HG03025 (cell line): ENCODE measurements at regions not wholly inside any gene's neighbourhood (a gene's known extent, or its start where the extent isn't known, plus 50 kb on each side); places are given as distances from the start of the nearest gene placed in this dataset.
"Not testable (repeated sequence)": the region's sequence is repeated elsewhere in the genome, so short reads cannot be mapped to it uniquely, and the experiment has no call there.

Experiments used
- ATAC-seq: cut with Tn5 transposase; IDR thresholded peaks from one replicate; pipeline ENCODE4 v1.9.1; 2021; ENCODE audit warnings: mild to moderate bottlenecking, moderate library complexity; ENCODE audit not compliant: unreplicated experiment, low FRiP score

- no peak for ATAC-seq
Measured at GRCh38 chr6:100229512-100229911, 235.2 kb downstream of the SIM1 start.

- peak; percentile 99 for ATAC-seq
Measured at GRCh38 chr6:100228834-100229441, 234.9 kb upstream of the MCHR2 start.

- ATAC-seq: peak; percentile 4
Measured at GRCh38 chr6:100228437-100228833, 234.4 kb upstream of the MCHR2 start.

DNA sequence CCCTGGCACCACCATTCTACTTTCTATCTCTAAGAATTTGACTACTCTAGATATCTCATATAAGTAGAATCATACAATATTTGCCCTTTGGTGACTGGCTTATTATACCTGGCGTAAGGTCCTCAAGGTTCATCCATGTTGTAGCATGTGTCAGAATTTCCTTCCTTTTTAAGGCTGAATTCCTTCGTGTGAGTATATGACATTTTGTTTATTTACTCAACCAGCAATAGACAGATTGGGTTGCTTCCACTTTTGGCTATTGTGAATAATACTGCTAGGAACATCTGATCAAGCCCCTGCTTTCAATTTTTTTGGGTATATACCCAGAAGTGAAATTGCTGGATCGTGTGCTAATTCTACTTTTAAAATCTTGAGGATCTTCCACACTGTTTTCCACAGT lies 232.8 kb upstream of the MCHR2 start:
- ATAC-seq: no peak

DNA sequence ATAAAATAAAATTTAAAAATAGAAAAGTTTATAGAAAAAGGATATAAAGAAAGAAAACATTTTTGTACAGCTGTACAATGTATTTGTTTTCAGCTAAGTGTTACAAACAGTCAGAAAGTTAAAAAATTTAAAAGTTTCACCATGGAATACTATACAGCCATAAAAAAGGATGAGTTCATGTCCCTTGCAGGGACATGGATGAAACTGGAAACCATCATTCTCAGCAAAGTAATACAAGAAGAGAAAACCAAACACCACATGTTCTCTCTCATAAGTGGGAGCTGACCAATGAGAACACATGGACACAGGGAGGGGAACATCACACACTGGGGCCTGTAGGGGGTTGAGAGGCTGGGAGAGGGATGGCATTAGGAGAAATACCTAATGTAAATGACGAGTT lies 229.9 kb upstream of the MCHR2 start:
- not testable (repeated sequence) for ATAC-seq

DNA sequence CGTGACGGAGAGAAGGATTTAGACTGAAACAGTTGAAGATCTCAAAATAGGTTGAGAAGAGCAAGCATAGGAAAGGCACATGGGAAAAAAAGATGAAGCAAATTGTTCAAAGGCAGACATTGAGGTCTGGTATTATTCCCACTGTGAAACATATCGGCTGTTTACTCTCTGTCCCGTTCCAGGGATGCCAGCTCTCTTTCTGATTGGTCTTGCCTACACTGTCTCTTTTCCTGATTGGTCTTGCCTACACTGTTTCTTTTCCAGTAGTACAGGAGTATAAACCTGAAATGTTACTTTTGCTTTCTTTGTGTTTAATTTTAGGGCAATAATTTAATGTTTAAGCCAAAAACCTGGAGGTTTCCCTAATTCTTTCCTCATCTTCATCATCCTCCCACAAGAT lies 226.5 kb upstream of the MCHR2 start:
- ATAC-seq: no peak

- no peak for ATAC-seq
Measured at GRCh38 chr6:100217225-100218012, 223.4 kb upstream of the MCHR2 start.

DNA sequence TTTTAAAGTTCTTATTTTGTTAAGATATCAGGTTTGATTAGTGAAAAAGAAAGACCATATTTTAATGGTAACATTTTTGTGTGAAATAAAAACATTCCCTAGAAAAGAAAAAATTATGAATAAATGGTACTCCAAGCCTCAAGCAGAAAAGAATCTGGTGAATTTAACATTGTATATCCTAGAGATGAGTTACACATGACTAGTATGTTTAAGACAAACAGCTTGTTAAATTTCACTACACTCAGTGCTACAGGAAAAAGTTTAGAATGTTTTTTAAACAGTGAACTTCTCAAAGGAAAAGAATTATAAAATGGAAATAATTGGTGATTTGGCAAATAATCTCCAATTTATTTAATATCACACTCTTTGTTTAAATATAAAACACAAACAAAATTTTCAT lies 222.7 kb upstream of the MCHR2 start:
- ATAC-seq: no peak

GRCh38 chr6:100212131-100212530 lies 218.1 kb upstream of the MCHR2 start:
- ATAC-seq: no peak

DNA sequence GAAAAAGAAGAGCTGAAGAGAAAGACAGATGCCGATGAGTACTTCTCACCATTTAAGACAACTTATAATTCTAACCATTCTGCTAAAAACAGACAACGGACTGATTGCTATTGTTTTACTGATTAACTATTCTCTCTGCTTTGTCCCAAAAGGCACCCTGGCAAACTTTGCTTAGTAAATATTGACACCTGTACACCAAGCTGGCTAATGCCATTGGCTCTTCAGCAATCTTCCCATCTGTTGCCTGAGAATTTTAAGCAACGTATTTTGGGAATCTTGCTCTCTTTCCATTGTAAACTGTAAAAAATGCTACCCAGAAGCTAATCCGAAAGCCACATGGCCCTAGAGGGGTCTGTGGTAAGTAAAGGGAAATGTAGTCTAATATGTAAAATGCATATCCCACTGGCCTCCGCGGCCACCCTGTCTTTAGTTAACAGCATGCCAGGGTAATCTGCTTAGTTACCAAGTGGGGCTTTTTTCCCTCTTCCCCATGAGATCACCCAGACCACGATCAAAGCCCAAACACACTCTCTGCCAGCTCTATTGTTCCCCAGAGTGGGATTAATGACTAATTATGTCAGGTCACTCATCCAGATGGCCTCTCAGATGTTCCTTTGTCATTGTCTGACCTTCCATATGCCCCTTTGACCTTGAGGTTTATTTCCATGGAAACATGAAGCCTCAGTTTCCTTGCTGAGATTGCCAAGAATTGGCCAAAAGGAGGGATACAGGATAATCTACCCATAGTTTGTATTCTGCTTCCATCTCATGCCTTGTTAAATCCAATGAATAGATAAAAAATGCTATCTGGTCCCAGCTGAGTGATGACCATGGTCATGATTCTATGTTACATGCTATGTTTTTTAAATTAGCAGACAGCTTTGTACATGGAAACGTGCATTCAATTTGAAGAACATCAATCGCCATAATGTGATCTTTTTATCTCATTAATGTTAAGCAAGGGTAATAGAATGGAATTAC lies 216.4 kb upstream of the MCHR2 start:
- ATAC-seq: no peak

- no peak for ATAC-seq
Measured at GRCh38 chr6:100209323-100210136, 215.5 kb upstream of the MCHR2 start.

DNA sequence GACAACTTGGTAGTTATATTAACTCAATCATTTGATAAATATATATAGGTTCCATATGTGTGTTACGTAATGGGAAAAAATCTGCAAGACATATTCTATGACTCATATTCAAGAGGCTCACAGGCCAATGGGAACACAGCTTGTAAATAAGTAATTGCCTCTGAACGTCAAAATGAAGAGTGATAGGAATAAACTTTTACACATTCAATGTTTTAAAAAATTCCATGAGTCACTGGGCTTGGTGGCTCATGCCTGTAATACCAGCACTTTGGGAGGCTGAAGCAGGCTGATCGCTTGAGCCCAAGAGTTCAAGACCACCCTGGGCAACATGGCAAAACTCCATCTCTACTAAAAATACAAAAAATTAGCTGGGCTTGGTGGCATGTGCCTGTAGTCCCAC lies 209.4 kb upstream of the MCHR2 start:
- ATAC-seq: no peak

- ATAC-seq: no peak
Measured at GRCh38 chr6:100202417-100203194, 208.6 kb upstream of the MCHR2 start.

DNA sequence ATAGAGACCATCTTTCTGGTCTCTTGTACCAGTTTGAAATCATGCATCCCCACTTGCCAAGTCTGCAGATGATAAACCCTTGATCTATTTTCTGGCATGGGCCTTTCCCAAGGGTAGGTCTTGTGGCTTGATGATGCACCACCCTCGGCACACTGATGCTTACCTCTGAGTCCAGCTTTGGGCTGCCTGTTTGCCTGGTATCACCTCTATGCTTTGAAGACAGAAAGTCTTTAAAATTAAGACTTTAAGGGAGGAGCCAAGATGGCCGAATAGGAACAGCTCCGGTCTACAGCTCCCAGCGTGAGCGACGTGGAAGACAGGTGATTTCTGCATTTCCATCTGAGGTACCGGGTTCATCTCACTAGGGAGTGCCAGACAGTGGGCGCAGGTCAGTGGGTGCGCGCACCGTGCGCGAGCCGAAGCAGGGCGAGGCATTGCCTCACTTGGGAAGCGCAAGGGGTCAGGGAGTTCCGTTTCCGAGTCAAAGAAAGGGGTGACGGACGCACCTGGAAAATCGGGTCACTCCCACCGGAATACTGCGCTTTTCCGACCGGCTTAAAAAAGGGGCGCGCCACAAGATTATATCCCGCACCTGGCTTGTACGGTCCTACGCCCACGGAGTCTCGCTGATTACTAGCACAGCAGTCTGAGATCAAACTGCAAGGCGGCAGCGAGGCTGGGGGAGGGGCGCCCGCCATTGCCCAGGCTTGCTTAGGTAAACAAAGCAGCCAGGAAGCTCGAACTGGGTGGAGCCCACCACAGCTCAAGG lies 202.4 kb upstream of the MCHR2 start:
- ATAC-seq: not testable (repeated sequence)

DNA sequence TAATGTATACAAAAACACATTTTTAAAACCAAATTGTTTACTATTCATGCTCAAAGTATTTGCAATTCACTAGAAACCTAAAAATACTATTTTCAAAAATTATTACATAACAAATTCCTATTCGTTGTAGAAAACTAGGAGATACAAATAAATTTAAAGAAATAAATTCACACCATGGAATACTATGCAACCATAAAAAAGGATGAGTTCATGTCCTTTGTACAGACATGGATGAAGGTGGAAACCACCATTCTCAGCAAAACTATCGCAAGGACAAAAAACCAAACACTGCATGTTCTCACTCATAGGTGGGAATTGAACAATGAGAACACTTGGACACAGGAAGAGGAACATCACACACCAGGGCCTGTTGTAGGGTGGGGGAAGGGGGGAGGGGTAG lies 201.2 kb upstream of the MCHR2 start:
- not testable (repeated sequence) for ATAC-seq

DNA sequence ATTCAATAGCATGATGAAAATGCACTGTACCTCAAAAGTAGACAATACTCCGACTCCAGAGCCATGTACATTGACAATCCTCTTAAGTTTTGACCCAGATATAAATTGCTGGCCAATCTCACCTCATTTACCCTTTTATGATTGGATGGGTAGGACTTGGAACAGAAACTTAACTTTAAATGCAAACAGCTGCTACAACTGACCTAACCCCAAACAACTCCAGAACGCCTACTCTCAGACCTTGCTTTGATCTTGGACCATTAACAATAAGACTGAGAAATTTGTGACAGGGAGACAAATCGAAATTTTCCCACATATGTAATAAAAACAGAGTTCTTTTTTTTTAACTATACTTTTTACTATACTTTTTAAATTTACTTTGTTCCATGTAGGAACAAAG lies 200.5 kb upstream of the MCHR2 start:
- ATAC-seq: no peak

- no peak for ATAC-seq
Measured at GRCh38 chr6:100188754-100189153, 194.7 kb upstream of the MCHR2 start.

GRCh38 chr6:100186552-100186951 lies 192.5 kb upstream of the MCHR2 start:
- no peak for ATAC-seq

DNA sequence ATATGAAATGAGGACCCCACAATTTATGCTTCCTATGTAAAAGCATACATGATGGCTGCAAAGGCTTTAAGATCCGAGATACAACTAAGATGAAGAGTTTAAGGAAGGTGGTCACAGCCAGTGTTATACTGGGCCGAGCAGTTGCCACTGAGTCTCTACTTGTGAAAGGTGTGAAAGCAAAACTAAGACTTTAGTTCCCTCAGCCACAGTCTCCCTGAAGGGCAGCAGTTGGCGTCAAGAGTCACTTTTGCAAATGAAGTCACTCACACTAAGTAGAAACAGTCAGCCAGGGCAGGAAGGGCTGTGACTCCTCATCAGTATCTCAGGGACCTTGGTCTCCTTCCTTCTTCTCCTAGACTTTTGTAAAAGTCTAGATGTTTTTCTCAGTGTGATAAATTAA lies 191.6 kb upstream of the MCHR2 start:
- no peak for ATAC-seq
